ENCODE measurements at regions not wholly inside any gene's neighbourhood (a gene's known extent, or its start where the extent isn't known, plus 50 kb on each side); places are given as distances from the start of the nearest gene placed in this dataset.

DNA sequence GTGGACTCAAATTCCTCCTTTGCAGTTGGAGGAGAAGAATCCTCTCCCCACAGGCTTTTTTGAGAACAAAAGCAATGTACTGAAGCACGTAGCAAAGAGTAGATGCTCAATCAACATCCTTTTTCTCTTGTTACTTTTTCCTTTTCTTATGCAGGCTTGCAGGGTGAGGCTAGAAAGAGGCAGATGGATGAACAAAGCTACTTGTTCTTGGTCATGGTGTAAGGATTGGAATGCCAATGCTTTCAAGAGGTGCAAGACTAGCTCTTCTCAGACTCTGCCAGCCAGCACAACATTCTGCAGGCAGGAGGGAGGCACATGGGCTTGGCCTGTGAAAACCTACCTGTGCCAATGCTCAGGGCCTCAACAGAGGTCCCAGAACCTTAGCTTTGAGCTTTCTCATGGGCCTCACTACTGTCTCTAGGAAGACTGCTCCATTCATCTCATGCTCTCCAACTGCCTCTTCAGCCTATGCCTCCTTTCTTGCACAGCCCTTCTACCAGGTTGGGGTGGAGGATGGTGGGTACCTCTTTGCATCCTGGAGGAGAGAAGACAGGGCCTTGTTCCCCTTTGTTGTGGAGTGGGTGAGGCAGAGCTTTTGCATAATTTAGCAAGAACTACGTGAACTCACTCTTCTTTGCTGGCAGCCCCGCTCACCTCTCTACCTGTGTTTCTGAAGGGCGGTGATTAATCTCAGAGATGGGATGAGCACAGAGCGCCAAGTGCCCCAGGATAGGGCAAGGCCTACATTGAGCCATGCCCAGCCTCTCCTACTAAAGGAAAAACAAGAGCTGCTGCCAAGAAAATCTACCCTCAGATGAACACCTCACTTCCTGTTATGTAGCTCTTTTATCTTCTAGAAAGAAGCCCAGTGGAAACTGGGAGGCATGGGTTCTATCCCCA is 1119.7 kb downstream of the VRK1 start:
- no peak overlapping the region for H3K14ac ChIP-seq (replicated peaks; ENCODE audit: low read depth, low read length)
- H3K27me3 ChIP-seq (ENCODE audit: control insufficient read depth, insufficient read depth, low read length) = no peaks in the 10 kb centered on the region
- H3K4me3 ChIP-seq (ENCODE audit: insufficient read depth, low read depth, low read length) = no peak overlapping the region
- dilution Hi-C loops (cut with HindIII; ENCODE audit: low sequenced_read_pairs, unreplicated experiment) = no loop called here
- DNase-seq (no peak), ATAC-seq (ENCODE audit: low read depth) (no peak)
- TF ChIP-seq FOS (IDR thresholded peaks at IDR 0.05; ENCODE audit: low read depth, low read length) = no peak
- TF ChIP-seq RCOR1 (IDR thresholded peaks at IDR 0.05; ENCODE audit: insufficient replicate concordance, low read length) = no peak
- TF ChIP-seq CEBPB (IDR thresholded peaks at IDR 0.05; ENCODE audit: low read depth, low read length) = no peak
- no peak for TF ChIP-seq NFE2L2 (IDR thresholded peaks at IDR 0.05; ENCODE audit: low read depth, low read length)
- TF ChIP-seq MXI1 (IDR thresholded peaks at IDR 0.05; ENCODE audit: borderline replicate concordance, low read depth, low read length) = no peak
- no peak for TF ChIP-seq POLR2A (IDR thresholded peaks at IDR 0.05; ENCODE audit: low read depth, low read length)
- TF ChIP-seq SMC3 (IDR thresholded peaks at IDR 0.05; ENCODE audit: low read depth, low read length) = no peak
- TF ChIP-seq RAD21 (IDR thresholded peaks at IDR 0.05; ENCODE audit: low read length) = no peak
- TF ChIP-seq MAFK (IDR thresholded peaks at IDR 0.05; ENCODE audit: low read depth, low read length) = no peak
- no peak for TF ChIP-seq CHD1 (IDR thresholded peaks at IDR 0.05; ENCODE audit: low read depth, low read length)
- TF ChIP-seq, protein P1, sequence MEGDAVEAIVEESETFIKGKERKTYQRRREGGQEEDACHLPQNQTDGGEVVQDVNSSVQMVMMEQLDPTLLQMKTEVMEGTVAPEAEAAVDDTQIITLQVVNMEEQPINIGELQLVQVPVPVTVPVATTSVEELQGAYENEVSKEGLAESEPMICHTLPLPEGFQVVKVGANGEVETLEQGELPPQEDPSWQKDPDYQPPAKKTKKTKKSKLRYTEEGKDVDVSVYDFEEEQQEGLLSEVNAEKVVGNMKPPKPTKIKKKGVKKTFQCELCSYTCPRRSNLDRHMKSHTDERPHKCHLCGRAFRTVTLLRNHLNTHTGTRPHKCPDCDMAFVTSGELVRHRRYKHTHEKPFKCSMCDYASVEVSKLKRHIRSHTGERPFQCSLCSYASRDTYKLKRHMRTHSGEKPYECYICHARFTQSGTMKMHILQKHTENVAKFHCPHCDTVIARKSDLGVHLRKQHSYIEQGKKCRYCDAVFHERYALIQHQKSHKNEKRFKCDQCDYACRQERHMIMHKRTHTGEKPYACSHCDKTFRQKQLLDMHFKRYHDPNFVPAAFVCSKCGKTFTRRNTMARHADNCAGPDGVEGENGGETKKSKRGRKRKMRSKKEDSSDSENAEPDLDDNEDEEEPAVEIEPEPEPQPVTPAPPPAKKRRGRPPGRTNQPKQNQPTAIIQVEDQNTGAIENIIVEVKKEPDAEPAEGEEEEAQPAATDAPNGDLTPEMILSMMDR (conservative IDR thresholded peaks at IDR 0.05; ENCODE audit: low read depth, low read length) = no peak
- TF ChIP-seq, protein P2, sequence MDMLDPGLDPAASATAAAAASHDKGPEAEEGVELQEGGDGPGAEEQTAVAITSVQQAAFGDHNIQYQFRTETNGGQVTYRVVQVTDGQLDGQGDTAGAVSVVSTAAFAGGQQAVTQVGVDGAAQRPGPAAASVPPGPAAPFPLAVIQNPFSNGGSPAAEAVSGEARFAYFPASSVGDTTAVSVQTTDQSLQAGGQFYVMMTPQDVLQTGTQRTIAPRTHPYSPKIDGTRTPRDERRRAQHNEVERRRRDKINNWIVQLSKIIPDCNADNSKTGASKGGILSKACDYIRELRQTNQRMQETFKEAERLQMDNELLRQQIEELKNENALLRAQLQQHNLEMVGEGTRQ (IDR thresholded peaks at IDR 0.05; ENCODE audit: low read depth, low read length) = no peak
- no peak for TF ChIP-seq MAZ (IDR thresholded peaks at IDR 0.05; ENCODE audit: borderline replicate concordance, low read depth, low read length)
- no peak for TF ChIP-seq RFX5 (IDR thresholded peaks at IDR 0.05; ENCODE audit: low read depth, low read length)
- no peak overlapping the region for H3K4ac ChIP-seq (ENCODE audit: low read depth, low read length)
- no peak overlapping the region for H3K23ac ChIP-seq (ENCODE audit: low read depth, low read length)
- H2BK15ac ChIP-seq (ENCODE audit: low read depth, low read length) = no peak overlapping the region
- H2BK20ac ChIP-seq (ENCODE audit: low read depth, low read length) = no peak overlapping the region
- POLR2A ChIA-PET (ENCODE audit: unreplicated experiment) = no interaction called here
- no peak overlapping the region for H3K9ac ChIP-seq (ENCODE audit: low read depth, low read length)
- no peak overlapping the region for H2AK5ac ChIP-seq (ENCODE audit: low read depth, low read length)
- H4K91ac ChIP-seq (ENCODE audit: insufficient read depth, low read depth, low read length) = no peak overlapping the region
- intact Hi-C loops (cut with micrococcal nuclease) = no loop called here
- H4K5ac ChIP-seq (ENCODE audit: low read depth, low read length) = no peak overlapping the region
- BruUV-seq (replicated peaks) = no TSS peak
- WGBS, 2 experiments (ENCODE audit: extremely low coverage in 2 of 2, insufficient read length in 1 of 2) = 50% methylated on average over 2 of the region's 5 CpGs; no CpG with 5 or more reads in 1 of the 2 experiments
- H3K79me1 ChIP-seq (ENCODE audit: low read depth in 1 of 2, low read length in 2 of 2) = no peaks in the 10 kb centered on the region
- CTCF ChIA-PET = no interaction called here
- no peak overlapping the region for H4K8ac ChIP-seq (ENCODE audit: low read depth in 2 of 2, low read length in 2 of 2)
- no peak overlapping the region for H2AFZ ChIP-seq (replicated peaks; ENCODE audit: low read length, poor library complexity)
- H4K20me1 ChIP-seq (ENCODE audit: insufficient read depth, low read length) = no peaks in the 10 kb centered on the region
- no peaks in the 10 kb centered on the region for H3K36me3 ChIP-seq (ENCODE audit: control insufficient read depth, insufficient read depth, low read length)
- no peak overlapping the region for H3K56ac ChIP-seq (ENCODE audit: extremely low read depth, insufficient read depth, low read length)
- no peaks in the 10 kb centered on the region for H3K9me1 ChIP-seq (ENCODE audit: insufficient read depth, low read length)
- no peak overlapping the region for H3K4me2 ChIP-seq (ENCODE audit: low read depth, low read length)
- H2BK120ac ChIP-seq (ENCODE audit: low read depth, low read length) = no peak overlapping the region
- H3K18ac ChIP-seq (ENCODE audit: low read depth, low read length) = no peak overlapping the region
- peaks cover 33% of the 10 kb centered on the region for H3K9me3 ChIP-seq (ENCODE audit: control insufficient read depth, insufficient read depth, low read length)
- in situ Hi-C loops (cut with MboI; ENCODE audit: low sequenced_read_pairs) = no loop called here
- H3K4me1 ChIP-seq (ENCODE audit: control insufficient read depth, insufficient read depth, low read length) = no peaks in the 10 kb centered on the region
- H3K27ac ChIP-seq (ENCODE audit: insufficient read depth, low read length) = no peak overlapping the region
- no peak overlapping the region for H2AK9ac ChIP-seq (replicated peaks; ENCODE audit: low read depth, low read length, poor library complexity)
- no peak overlapping the region for H2BK5ac ChIP-seq (ENCODE audit: low read depth, low read length, poor library complexity, severe bottlenecking)

Measured in IMR-90 (cell line).